GM10266 (cell line): ENCODE measurements at regions not wholly inside any gene's neighbourhood (a gene's known extent, or its start where the extent isn't known, plus 50 kb on each side); places are given as distances from the start of the nearest gene placed in this dataset.

ENCODE experiments used
- DNase-seq: peaks from one replicate; pipeline ENCODE4 v3.0.0; 2012; ENCODE audit errors: extremely low spot score
- TF ChIP-seq, protein P1 (sequence below): IDR thresholded peaks from 2 replicates; pipeline ENCODE4 v1.5.1; 2012; ENCODE audit warnings: mild to moderate bottlenecking, low read depth; ENCODE audit not compliant: control insufficient read depth, insufficient read depth; ENCODE audit errors: missing control alignments

DNA sequence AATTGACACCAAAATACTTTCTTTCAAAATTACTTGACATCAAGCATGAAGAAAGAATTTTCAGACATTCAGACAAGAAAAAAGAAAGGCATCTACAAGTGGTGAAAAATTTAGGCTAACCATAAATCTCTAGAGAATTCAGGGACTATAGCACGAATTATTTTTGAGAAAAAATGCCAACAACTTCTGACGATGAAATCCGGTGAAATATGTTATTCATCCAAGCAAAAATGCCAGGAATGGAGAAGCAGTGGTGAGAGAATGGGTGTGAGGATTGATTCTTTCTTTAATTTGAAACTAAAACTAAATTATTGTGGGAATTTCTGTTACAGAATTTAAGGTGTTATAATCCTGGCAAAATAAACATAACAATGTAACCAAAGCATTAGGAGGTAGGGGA is 69.4 kb upstream of the SORBS2 start:
- TF ChIP-seq, protein P1, sequence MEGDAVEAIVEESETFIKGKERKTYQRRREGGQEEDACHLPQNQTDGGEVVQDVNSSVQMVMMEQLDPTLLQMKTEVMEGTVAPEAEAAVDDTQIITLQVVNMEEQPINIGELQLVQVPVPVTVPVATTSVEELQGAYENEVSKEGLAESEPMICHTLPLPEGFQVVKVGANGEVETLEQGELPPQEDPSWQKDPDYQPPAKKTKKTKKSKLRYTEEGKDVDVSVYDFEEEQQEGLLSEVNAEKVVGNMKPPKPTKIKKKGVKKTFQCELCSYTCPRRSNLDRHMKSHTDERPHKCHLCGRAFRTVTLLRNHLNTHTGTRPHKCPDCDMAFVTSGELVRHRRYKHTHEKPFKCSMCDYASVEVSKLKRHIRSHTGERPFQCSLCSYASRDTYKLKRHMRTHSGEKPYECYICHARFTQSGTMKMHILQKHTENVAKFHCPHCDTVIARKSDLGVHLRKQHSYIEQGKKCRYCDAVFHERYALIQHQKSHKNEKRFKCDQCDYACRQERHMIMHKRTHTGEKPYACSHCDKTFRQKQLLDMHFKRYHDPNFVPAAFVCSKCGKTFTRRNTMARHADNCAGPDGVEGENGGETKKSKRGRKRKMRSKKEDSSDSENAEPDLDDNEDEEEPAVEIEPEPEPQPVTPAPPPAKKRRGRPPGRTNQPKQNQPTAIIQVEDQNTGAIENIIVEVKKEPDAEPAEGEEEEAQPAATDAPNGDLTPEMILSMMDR = no peak
- no peak for DNase-seq

DNA sequence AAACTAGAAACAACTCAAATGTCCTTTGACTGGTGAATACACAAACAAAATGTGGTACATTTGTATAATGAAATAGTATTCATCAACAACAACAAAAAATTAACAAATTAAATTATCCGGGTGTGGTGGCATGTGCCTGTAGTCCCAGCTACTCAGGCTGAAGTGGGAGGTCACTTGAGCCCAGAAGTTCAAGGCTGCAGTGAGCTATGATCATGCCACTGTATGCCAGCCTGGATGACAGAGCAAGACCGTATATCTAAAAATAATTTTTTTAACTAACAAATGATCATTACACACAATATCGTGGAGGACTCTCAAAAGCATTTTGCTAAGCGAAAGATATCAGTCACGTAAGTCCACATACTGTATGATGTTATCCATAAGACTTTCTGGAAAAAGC is 71.6 kb upstream of the SORBS2 start:
- TF ChIP-seq, protein P1 = no peak
- DNase-seq = no peak

DNA sequence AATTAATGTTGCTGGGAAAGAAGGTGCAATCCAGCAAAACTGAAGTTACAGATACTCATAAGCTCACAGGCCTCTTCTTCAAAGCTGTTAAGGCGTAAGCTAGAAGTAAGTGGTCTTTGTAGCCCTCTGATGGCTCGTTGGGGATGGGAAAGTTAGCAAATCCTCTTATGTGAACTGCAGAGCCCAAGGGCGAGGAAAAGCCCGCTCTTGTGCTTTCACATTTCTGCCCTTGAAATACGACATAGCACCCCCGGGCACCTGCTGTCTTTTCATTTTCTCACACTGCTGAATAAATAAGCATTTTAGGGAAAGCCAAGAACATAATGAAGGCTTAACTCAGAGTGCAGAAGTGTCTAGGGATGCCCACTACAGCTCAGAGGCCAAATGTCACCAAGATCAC is 73.1 kb upstream of the SORBS2 start:
- TF ChIP-seq, protein P1 = no peak
- no peak for DNase-seq

DNA sequence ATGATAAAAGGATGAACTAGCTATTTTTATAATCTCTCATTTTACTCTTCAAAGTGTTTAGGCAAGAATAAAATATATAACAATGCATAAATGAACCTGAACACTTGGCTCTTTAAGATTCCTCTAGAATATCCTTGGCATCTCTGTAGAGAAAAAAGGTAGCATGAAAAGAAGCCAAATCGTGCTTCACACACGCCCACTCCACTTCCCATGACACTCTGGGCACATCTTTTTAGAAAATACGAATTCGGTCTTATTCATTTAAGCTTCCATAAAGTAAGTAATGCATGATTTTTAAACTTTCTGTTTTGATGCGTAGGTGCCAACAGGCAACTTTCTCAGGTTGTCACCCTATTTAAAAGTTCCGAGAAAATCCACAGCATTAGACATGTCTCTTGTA is 73.6 kb upstream of the SORBS2 start:
- TF ChIP-seq, protein P1 = no peak
- no peak for DNase-seq

DNA sequence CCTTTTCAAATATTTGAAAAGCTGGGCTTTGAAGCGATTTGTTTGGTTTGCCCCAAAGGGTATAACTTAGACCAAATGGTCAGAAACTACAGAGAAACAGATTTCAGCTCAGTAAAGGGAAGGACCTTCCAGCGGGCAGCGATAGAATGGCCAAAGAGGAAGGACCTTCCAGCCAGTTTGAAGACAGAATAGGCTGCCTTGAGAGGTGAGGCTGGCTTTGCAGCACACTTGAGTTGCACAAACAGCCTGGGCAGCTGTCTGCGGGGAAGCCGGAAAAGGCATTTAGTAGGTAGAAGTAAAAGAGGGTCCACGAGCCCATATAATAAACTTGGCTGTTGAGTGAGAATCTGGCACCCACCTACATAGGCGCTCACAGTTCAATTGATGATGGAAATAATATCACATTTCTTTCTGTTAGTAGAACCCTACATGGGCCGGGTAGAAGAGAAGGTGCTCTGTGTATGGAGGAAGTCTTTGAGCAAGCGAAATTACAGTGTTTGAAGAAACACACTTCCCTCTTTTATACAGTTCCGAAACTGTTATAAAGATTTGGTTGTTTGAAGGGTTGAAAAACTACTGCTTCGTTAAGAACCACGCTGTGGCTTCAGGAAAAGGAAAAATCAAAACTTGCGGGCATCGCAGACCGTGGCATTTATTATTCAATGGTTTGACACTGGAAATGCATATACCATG is 75.0 kb upstream of the SORBS2 start:
- TF ChIP-seq, protein P1 = no peak
- DNase-seq = no peak

DNA sequence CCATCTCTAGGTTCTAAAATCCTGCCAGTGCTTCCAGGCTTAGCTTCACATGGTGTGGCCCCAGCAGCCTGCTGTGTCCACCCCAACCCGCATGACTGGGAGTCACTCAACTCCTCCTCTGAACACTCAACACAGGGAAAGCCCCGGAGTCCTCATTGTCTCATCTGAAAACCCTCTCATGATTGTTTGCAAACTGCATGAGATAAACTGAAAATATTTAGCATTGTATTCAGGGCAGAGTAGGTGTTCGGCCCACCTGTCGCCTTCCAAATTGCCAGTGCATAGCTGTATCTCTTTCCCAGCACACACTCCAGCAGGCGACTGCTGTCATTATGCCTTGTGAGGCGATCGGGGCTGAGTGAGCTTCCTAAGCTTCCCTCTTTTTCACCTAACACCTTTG is 76.7 kb upstream of the SORBS2 start:
- DNase-seq = no peak
- TF ChIP-seq, protein P1 = no peak

DNA sequence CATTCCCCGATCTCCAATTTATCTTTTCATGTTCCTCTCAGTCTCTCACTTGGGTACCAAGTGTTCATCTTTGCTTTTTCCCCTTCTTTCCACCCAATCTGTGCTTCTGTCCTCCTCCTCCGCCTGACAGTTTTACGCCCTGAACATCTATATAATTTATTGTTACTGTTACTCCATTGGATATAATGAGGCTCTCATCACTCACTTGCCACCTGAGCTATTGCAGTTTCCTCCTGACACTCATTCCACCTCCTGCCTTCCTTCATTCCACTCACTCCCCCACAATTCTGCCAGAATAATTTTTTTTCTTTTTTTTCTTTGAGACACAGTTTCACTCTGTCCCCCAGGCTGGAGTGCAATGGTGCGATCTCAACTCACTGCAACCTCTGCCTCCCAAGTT is 77.6 kb upstream of the SORBS2 start:
- TF ChIP-seq, protein P1 = no peak
- no peak for DNase-seq
